ENCODE measurements at regions not wholly inside any gene's neighbourhood (a gene's known extent, or its start where the extent isn't known, plus 50 kb on each side); places are given as distances from the start of the nearest gene placed in this dataset.

- no peaks in the 10 kb centered on the region for H3K4me1 ChIP-seq (ENCODE audit: insufficient read depth, low read length)
- ATAC-seq (ENCODE audit: insufficient read depth, low read depth) = no peak
- no peaks in the 10 kb centered on the region for H3K79me2 ChIP-seq (ENCODE audit: insufficient read depth, low read length)
- H3K9ac ChIP-seq (ENCODE audit: low read depth, low read length) = no peak overlapping the region
- H2AFZ ChIP-seq (ENCODE audit: low read depth, low read length) = no peak overlapping the region
- H3K27ac ChIP-seq (ENCODE audit: low read length) = no peak overlapping the region
- H3K4me3 ChIP-seq (ENCODE audit: low read depth in 1 of 2, low read length in 2 of 2) = no peak overlapping the region
- DNase-seq = no peak
- no peaks in the 10 kb centered on the region for H3K27me3 ChIP-seq (ENCODE audit: insufficient read depth, low read length, poor library complexity)
- H3K4me2 ChIP-seq (ENCODE audit: insufficient read depth, low read length) = no peak overlapping the region
- TF ChIP-seq CTCF (IDR thresholded peaks at IDR 0.05; ENCODE audit: borderline replicate concordance, extremely low read depth, low read length, poor library complexity, severe bottlenecking) = no peak
- no peak for TF ChIP-seq EZH2 (IDR thresholded peaks at IDR 0.05; ENCODE audit: borderline replicate concordance, low read depth, low read length, severe bottlenecking)
- no peaks in the 10 kb centered on the region for H3K36me3 ChIP-seq (ENCODE audit: insufficient read depth, low read length)
- H4K20me1 ChIP-seq (ENCODE audit: insufficient read depth, low read length) = no peaks in the 10 kb centered on the region
- H3K9me3 ChIP-seq (ENCODE audit: insufficient read depth, low read length, severe bottlenecking) = no peaks in the 10 kb centered on the region
These were observed 300.2 kb upstream of the SYNCRIP start for GRCh38 chr6:85942844-85943243.

- no peak for DNase-seq
- TF ChIP-seq CTCF (IDR thresholded peaks at IDR 0.05; ENCODE audit: borderline replicate concordance, extremely low read depth, low read length, poor library complexity, severe bottlenecking) (no peak), EZH2 (IDR thresholded peaks at IDR 0.05; ENCODE audit: borderline replicate concordance, low read depth, low read length, severe bottlenecking) (no peak)
- H3K36me3 ChIP-seq (ENCODE audit: insufficient read depth, low read length) = no peaks in the 10 kb centered on the region
These were observed 294.2 kb upstream of the SYNCRIP start for GRCh38 chr6:85936916-85937315.

GRCh38 chr6:85923013-85923430 lies 280.3 kb upstream of the SYNCRIP start:
- no peaks in the 10 kb centered on the region for H3K9me3 ChIP-seq (ENCODE audit: insufficient read depth, low read length, severe bottlenecking)
- no peak overlapping the region for H3K9ac ChIP-seq (ENCODE audit: low read depth, low read length)
- H2AFZ ChIP-seq (ENCODE audit: low read depth, low read length) = peak overlapping the region; percentile 44; the same call in 1 of the 2 replicates
- peaks cover 2% of the 10 kb centered on the region for H3K27me3 ChIP-seq (ENCODE audit: insufficient read depth, low read length, poor library complexity)
- no peak overlapping the region for H3K27ac ChIP-seq (ENCODE audit: low read length)
- H3K36me3 ChIP-seq (ENCODE audit: insufficient read depth, low read length) = no peaks in the 10 kb centered on the region
- ATAC-seq (ENCODE audit: insufficient read depth, low read depth) (peak; percentile 74), DNase-seq (peak; percentile 16)
- H3K4me2 ChIP-seq (ENCODE audit: insufficient read depth, low read length) = no peak overlapping the region
- H4K20me1 ChIP-seq (ENCODE audit: insufficient read depth, low read length) = no peaks in the 10 kb centered on the region; the same call in 1 of the 2 replicates
- no peaks in the 10 kb centered on the region for H3K4me1 ChIP-seq (ENCODE audit: insufficient read depth, low read length)
- H3K4me3 ChIP-seq (ENCODE audit: low read depth in 1 of 2, low read length in 2 of 2) = no peak overlapping the region
- no peaks in the 10 kb centered on the region for H3K79me2 ChIP-seq (ENCODE audit: insufficient read depth, low read length)
- TF ChIP-seq EZH2 (IDR thresholded peaks at IDR 0.05; ENCODE audit: borderline replicate concordance, low read depth, low read length, severe bottlenecking) (no peak), CTCF (IDR thresholded peaks at IDR 0.05; ENCODE audit: borderline replicate concordance, extremely low read depth, low read length, poor library complexity, severe bottlenecking) (peak; percentile 77)

More at GRCh38 chr6:85936916-85937315, 294.2 kb upstream of the SYNCRIP start:
- Histone ChIP-seq H3K4me3 (ENCODE audit: low read depth in 1 of 2, low read length in 2 of 2) (no peak overlapping the region), H3K79me2 (ENCODE audit: insufficient read depth, low read length) (no peaks in the 10 kb centered on the region), H3K4me1 (ENCODE audit: insufficient read depth, low read length) (no peaks in the 10 kb centered on the region), H3K9me3 (ENCODE audit: insufficient read depth, low read length, severe bottlenecking) (no peaks in the 10 kb centered on the region), H3K27me3 (ENCODE audit: insufficient read depth, low read length, poor library complexity) (no peaks in the 10 kb centered on the region), H2AFZ (ENCODE audit: low read depth, low read length) (no peak overlapping the region), H4K20me1 (ENCODE audit: insufficient read depth, low read length) (no peaks in the 10 kb centered on the region), H3K4me2 (ENCODE audit: insufficient read depth, low read length) (no peak overlapping the region), H3K9ac (ENCODE audit: low read depth, low read length) (no peak overlapping the region), H3K27ac (ENCODE audit: low read length) (no peak overlapping the region)
- no peak for ATAC-seq (ENCODE audit: insufficient read depth, low read depth)

- Histone ChIP-seq H3K4me1 (ENCODE audit: insufficient read depth, low read length) (no peaks in the 10 kb centered on the region), H3K36me3 (ENCODE audit: insufficient read depth, low read length) (no peaks in the 10 kb centered on the region), H3K9me3 (ENCODE audit: insufficient read depth, low read length, severe bottlenecking) (no peaks in the 10 kb centered on the region), H2AFZ (ENCODE audit: low read depth, low read length) (no peak overlapping the region), H3K27ac (ENCODE audit: low read length) (no peak overlapping the region), H3K4me2 (ENCODE audit: insufficient read depth, low read length) (no peak overlapping the region), H4K20me1 (ENCODE audit: insufficient read depth, low read length) (no peaks in the 10 kb centered on the region; the same call in 1 of the 2 replicates), H3K9ac (ENCODE audit: low read depth, low read length) (no peak overlapping the region), H3K4me3 (ENCODE audit: low read depth in 1 of 2, low read length in 2 of 2) (no peak overlapping the region), H3K27me3 (ENCODE audit: insufficient read depth, low read length, poor library complexity) (peaks cover 2% of the 10 kb centered on the region), H3K79me2 (ENCODE audit: insufficient read depth, low read length) (no peaks in the 10 kb centered on the region)
- ATAC-seq (ENCODE audit: insufficient read depth, low read depth) (no peak), DNase-seq (no peak)
- no peak for TF ChIP-seq EZH2 (IDR thresholded peaks at IDR 0.05; ENCODE audit: borderline replicate concordance, low read depth, low read length, severe bottlenecking)
- no peak for TF ChIP-seq CTCF (IDR thresholded peaks at IDR 0.05; ENCODE audit: borderline replicate concordance, extremely low read depth, low read length, poor library complexity, severe bottlenecking)
These were observed 278.1 kb upstream of the SYNCRIP start for GRCh38 chr6:85920782-85921181.
